Right kidney (tissue), 1 donor: ENCODE measurements at regions not wholly inside any gene's neighbourhood (a gene's known extent, or its start where the extent isn't known, plus 50 kb on each side); places are given as distances from the start of the nearest gene placed in this dataset.
"Not testable (repeated sequence)": the region's sequence is repeated elsewhere in the genome, so short reads cannot be mapped to it uniquely, and the experiment has no call there.

Experiments used
- DNase-seq: peaks from one replicate; pipeline ENCODE4 v3.0.0-alpha.2; 2016

- DNase-seq: no peak
Measured at GRCh38 chr5:17129093-17129849, 88.2 kb upstream of the BASP1 start.

- DNase-seq: not testable (repeated sequence)
Measured at GRCh38 chr5:17130302-17130701, 87.1 kb upstream of the BASP1 start.

- DNase-seq: no peak
Measured at GRCh38 chr5:17132444-17133083, 84.9 kb upstream of the BASP1 start.

- DNase-seq: no peak
Measured at GRCh38 chr5:17135050-17135449, 82.4 kb upstream of the BASP1 start.

GRCh38 chr5:17143335-17143734, 74.1 kb upstream of the BASP1 start:
- no peak for DNase-seq

- no peak for DNase-seq
Measured at GRCh38 chr5:17146280-17146841, 71.1 kb upstream of the BASP1 start.

- no peak for DNase-seq
Measured at GRCh38 chr5:17147170-17147569, 70.3 kb upstream of the BASP1 start.

GRCh38 chr5:17147617-17148016, 69.8 kb upstream of the BASP1 start:
- DNase-seq: no peak

- no peak for DNase-seq
Measured at GRCh38 chr5:17148481-17148880, 69.0 kb upstream of the BASP1 start.

- no peak for DNase-seq
Measured at GRCh38 chr5:17149786-17150185, 67.6 kb upstream of the BASP1 start.

GRCh38 chr5:17150531-17150930, 66.9 kb upstream of the BASP1 start:
- no peak for DNase-seq

- DNase-seq: no peak
Measured at GRCh38 chr5:17151686-17152085, 65.7 kb upstream of the BASP1 start.

GRCh38 chr5:17154211-17154996, 63.0 kb upstream of the BASP1 start:
- DNase-seq: no peak

- no peak for DNase-seq
Measured at GRCh38 chr5:17156463-17156862, 61.0 kb upstream of the BASP1 start.

- DNase-seq: no peak
Measured at GRCh38 chr5:17157294-17157693, 60.1 kb upstream of the BASP1 start.

- DNase-seq: no peak
Measured at GRCh38 chr5:17157916-17158529, 59.4 kb upstream of the BASP1 start.

- no peak for DNase-seq
Measured at GRCh38 chr5:17160756-17161040, 56.7 kb upstream of the BASP1 start.

- no peak for DNase-seq
Measured at GRCh38 chr5:17161662-17162061, 55.8 kb upstream of the BASP1 start.

GRCh38 chr5:17163221-17163620, 54.2 kb upstream of the BASP1 start:
- DNase-seq: no peak

GRCh38 chr5:17167171-17167891, 50.1 kb upstream of the BASP1 start:
- DNase-seq: no peak
